ENCODE measurements at regions not wholly inside any gene's neighbourhood (a gene's known extent, or its start where the extent isn't known, plus 50 kb on each side); places are given as distances from the start of the nearest gene placed in this dataset.

DNA sequence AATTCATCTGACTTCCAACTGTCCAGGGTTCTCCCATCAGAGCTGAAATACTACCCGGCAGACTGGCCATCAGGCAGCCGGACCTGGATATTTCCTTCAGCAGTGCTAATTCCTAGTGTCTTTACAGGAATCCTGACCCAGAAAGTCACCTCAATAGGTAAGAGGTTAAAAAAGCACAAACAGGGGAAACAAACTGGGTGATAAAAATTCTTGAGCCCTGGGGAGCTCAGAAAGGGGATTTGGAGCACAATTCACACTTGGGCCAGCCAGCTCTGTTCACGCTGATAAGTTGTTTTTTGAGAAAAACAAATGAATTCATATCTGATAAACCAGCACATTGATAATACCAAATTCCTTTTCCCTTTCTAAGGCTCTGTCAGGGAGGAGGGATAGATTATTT lies 104.0 kb downstream of the EDN1 start:
- Histone ChIP-seq H3K4me3 (no peak overlapping the region), H3K27ac (no peak overlapping the region), H3K27me3 (replicated peaks in 1 of 7) (no peaks in the 10 kb centered on the region), H3K9me3 (no peaks in the 10 kb centered on the region), H3K36me3 (no peaks in the 10 kb centered on the region), H3K4me1 (no peaks in the 10 kb centered on the region)
- intact Hi-C loops (cut with DNase I; ENCODE audit: low total_unique reads), result no loop called here
- WGBS, 5 donors, result 92 to 97% (median 94%) methylated on average over 3 of the region's 3 CpGs
- DNase-seq, result no peak
- TF ChIP-seq CTCF (IDR thresholded peaks at IDR 0.05 in 8 of 11, conservative IDR thresholded peaks at IDR 0.05 in 3 of 11) (no peak), POLR2AphosphoS5 (IDR thresholded peaks at IDR 0.05) (no peak), POLR2A (IDR thresholded peaks at IDR 0.05) (no peak)

- DNase-seq, result no peak
- H3K4me3 ChIP-seq, result no peak overlapping the region
- intact Hi-C loops (cut with DNase I; ENCODE audit: low total_unique reads), result no loop called here
- no peaks in the 10 kb centered on the region for H3K27me3 ChIP-seq (replicated peaks in 1 of 7)
- 86 to 94% (median 89%) methylated on average over 3 of the region's 3 CpGs for WGBS, 5 donors
- no peak overlapping the region for H3K27ac ChIP-seq
- no peaks in the 10 kb centered on the region for H3K36me3 ChIP-seq
- no peaks in the 10 kb centered on the region for H3K9me3 ChIP-seq
- no peaks in the 10 kb centered on the region for H3K4me1 ChIP-seq
- TF ChIP-seq POLR2AphosphoS5 (IDR thresholded peaks at IDR 0.05) (no peak), CTCF (IDR thresholded peaks at IDR 0.05 in 8 of 11, conservative IDR thresholded peaks at IDR 0.05 in 3 of 11) (no peak), POLR2A (IDR thresholded peaks at IDR 0.05) (no peak)
Observed at GRCh38 chr6:12395898-12396297, 105.7 kb downstream of the EDN1 start.

- WGBS, 5 donors, result 35 to 81% (median 63%) methylated on average over 3 of the region's 3 CpGs
- intact Hi-C loops (cut with DNase I; ENCODE audit: low total_unique reads), result no loop called here
- no peaks in the 10 kb centered on the region for H3K27me3 ChIP-seq (replicated peaks in 1 of 7)
- no peaks in the 10 kb centered on the region for H3K9me3 ChIP-seq
- peak overlapping the region in 7 of 8 donors; percentile 29 to 55 (median 42) for H3K27ac ChIP-seq
- H3K36me3 ChIP-seq, result no peaks in the 10 kb centered on the region
- DNase-seq, result no peak
- H3K4me1 ChIP-seq, result peaks cover 0 to 20% (median 0%) of the 10 kb centered on the region in 6 donors
- TF ChIP-seq CTCF (IDR thresholded peaks at IDR 0.05 in 8 of 11, conservative IDR thresholded peaks at IDR 0.05 in 3 of 11) (no peak), POLR2AphosphoS5 (IDR thresholded peaks at IDR 0.05) (no peak), POLR2A (IDR thresholded peaks at IDR 0.05) (no peak)
- no peak overlapping the region for H3K4me3 ChIP-seq
Observed at GRCh38 chr6:12401200-12401599, 111.0 kb downstream of the EDN1 start.

DNA sequence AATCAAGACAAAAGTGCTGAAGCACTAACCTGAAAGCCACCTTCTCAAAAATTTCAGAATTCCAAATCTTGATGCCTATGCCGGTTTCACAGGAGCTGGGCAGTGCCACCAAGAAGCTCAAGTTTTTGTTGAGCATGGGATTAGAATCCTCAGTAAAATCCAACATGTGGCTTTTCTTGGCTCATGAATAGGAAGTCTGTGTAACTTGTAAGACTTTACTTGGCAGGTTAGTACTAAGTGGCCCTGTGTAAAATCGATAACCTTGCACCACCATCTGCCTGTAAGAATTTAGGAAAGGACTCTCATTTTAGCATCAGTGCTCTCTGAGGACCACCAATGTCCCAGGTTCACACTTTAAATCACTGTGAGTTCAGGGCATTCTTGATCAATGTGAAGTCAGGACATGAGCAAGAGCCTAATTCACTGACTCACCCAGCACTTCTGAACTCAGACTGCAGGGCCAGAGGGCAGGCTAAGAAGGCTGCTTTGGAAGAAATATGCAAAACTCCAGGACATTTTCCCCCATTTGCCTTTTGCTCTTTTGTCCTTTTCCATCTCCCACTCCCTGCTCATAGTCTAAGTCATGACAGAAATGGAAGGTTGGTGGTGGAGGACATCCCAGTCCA lies 113.2 kb downstream of the EDN1 start:
- H3K4me3 ChIP-seq, result no peak overlapping the region
- peak overlapping the region in 3 of 8 donors; percentile 5 to 41 (median 26) for H3K27ac ChIP-seq
- no peaks in the 10 kb centered on the region for H3K27me3 ChIP-seq (replicated peaks in 1 of 7)
- 90 to 92% (median 90%) methylated on average over 2 of the region's 2 CpGs for WGBS, 5 donors
- no peak for TF ChIP-seq POLR2AphosphoS5 (IDR thresholded peaks at IDR 0.05)
- TF ChIP-seq CTCF (IDR thresholded peaks at IDR 0.05 in 8 of 11, conservative IDR thresholded peaks at IDR 0.05 in 3 of 11), result no peak
- no peak for TF ChIP-seq POLR2A (IDR thresholded peaks at IDR 0.05)
- H3K36me3 ChIP-seq, result no peaks in the 10 kb centered on the region
- intact Hi-C loops (cut with DNase I; ENCODE audit: low total_unique reads), result no loop called here
- no peak for DNase-seq
- H3K4me1 ChIP-seq, result peaks cover 0 to 20% (median 0%) of the 10 kb centered on the region in 6 donors
- H3K9me3 ChIP-seq, result no peaks in the 10 kb centered on the region

All from spleen (tissue), 11 donors.